SIG-M5 treated with dmso at 0.1 percent for 504 hours (cell line): ENCODE measurements at regions not wholly inside any gene's neighbourhood (a gene's known extent, or its start where the extent isn't known, plus 50 kb on each side); places are given as distances from the start of the nearest gene placed in this dataset.
A peak's percentile ranks its signal among the peaks of the same experiment; 100 is the strongest.

Experiments
- DNase-seq: peaks from one replicate; lab custom pipeline; 2025; ENCODE audit not compliant: unreplicated experiment; lab: John Stamatoyannopoulos, UW

GRCh38 chr16:9185381-9185780 lies 93.9 kb downstream of the HAPSTR1 start:
- no peak for DNase-seq

- no peak for DNase-seq
Measured at GRCh38 chr16:9186061-9186460, 94.6 kb downstream of the HAPSTR1 start.

- DNase-seq: no peak
Measured at GRCh38 chr16:9188721-9189120, 97.3 kb downstream of the HAPSTR1 start.

- no peak for DNase-seq
Measured at GRCh38 chr16:9191274-9191850, 99.9 kb downstream of the HAPSTR1 start.

- no peak for DNase-seq
Measured at GRCh38 chr16:9192746-9193145, 101.3 kb downstream of the HAPSTR1 start.

GRCh38 chr16:9195287-9195686 lies 103.8 kb downstream of the HAPSTR1 start:
- no peak for DNase-seq

- DNase-seq: no peak
Measured at GRCh38 chr16:9197957-9198661, 106.7 kb downstream of the HAPSTR1 start.

DNA sequence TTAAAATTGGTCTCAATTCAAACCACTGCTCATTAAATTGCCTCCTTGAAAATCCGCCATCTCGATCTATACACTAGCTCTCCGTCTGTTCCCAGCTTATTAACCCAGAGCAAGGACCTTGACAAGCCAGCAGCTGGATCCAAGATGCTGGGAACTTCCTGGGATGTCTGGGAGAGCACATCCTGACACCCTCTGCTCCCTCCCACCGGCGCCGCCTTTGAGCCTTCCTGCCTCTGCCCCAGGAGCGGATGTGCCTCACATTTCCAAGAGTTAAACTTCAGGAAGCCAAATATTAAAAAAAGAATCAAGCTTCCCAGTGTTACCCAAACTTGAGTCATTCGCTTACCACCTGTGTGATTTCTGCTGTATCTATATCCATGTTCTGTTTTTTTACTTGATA lies 107.9 kb downstream of the HAPSTR1 start:
- DNase-seq: no peak

DNA sequence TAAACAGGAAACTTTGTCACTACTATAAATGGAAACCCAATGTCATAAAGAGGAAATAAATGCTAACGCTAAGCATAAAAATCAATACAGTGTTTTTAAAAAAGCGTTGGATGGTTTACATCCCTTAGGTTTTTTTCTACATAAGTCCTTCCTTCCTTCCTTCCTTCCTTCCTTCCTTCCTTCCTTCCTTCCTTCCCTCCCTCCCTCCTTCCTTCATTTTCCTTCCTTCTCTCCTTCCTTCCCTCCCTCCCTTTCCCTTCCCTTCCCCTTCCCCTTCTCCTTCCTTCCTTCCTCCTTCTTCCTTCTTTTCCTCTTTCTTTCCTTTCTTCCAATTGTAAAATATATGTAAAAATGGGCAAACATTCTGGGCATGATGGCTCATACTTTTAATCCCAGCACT lies 108.3 kb downstream of the HAPSTR1 start:
- no peak for DNase-seq

DNA sequence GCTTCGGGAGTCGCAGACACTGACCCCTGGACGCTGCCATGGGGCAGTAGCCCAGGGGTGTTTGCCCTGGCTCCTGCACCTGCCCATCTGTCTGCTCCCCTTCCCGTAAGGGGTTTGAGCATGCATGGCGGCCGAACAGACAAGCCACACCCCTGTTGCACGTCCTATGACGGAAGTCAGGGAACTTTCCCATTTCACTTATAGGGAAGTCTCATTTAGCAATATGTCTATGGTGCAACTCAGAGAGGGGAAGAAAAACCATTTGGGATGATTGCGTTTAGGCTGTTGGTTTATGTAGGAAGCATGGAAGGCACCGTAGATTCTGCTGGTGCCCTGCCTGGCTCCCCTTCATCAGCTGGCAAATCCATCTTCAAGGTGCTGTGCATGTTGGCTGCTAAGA lies 112.5 kb downstream of the HAPSTR1 start:
- peak; percentile 5 for DNase-seq

- no peak for DNase-seq
Measured at GRCh38 chr16:9205661-9206060, 114.2 kb downstream of the HAPSTR1 start.

GRCh38 chr16:9206156-9206555 lies 114.7 kb downstream of the HAPSTR1 start:
- DNase-seq: no peak

DNA sequence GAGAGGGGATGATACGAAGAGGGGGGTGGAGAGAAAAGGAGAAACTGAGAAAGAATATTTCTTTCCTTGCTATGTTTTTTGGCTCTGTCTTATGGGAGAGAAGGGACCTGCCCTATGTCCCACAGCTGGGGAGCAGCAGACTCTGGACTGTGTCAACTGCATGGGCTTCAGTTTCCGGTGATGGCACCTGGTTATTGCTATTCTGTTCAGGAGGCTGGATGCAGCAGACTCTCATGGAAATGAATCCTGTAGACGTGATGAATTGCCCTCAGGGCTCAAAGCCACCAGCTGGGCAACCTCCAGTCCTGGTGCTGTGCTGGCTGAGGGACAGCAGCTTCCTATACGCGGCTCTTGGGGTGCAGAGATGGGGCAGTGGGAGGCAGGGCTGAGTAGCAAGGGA lies 121.2 kb downstream of the HAPSTR1 start:
- DNase-seq: no peak

GRCh38 chr16:9219813-9220212 lies 128.4 kb downstream of the HAPSTR1 start:
- DNase-seq: no peak

DNA sequence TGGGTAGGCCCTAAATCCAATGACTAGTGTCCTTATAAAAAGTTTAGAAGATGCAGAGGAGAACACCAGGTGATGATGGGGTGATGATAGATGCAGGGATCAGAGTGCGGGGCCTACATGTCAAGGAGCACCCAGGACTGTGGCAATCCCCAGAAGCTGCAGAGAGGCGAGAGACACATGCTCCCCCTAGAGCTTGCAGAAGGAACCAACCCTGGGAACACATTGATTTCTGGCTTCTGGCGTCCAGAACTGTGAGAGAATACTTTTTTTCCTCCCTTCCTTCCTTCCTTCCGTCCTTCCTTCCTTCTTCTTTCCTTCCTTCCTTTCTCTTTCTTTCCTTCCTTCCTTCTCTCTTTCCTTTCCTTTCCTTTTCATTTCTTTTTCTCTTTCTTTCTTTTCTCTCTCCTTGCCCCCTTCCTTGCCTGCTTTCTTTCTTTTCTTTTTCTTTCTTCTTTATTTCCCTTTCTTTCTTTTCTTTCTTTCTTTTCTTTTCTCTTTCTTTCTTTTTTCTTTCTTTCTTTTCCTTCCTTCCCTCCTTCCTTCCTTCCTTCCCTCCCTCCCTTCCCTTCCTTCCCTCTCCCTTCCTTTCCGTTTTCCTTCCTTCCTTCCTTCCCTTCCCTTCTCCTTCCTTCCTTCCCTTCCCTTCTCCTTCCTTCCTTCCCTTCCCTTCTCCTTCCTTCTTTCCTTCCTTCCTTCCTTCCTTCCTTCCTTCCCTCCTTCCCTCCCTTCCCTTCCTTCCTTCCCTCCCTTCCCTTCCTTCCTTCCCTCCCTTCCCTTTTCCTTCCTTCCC lies 134.3 kb downstream of the HAPSTR1 start:
- peak; percentile 8 for DNase-seq

DNA sequence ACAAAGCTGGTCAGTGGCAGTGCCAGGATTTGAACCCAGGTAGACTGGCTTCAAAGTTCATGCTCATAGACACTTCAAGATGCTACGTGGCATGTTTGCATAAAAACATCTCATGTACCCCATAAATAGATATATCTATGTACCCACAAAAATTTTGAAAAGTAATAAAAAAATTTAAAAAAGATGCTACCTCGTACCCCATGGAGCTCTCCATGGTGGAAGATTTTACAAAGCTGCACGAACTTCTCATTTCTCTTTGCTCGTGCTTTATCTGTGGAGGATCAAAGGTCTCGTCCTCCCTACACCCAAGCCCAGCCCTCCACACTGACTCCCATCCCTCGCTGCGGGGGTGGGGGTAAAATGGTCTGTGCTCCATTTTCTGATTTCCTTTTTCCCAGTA lies 135.5 kb downstream of the HAPSTR1 start:
- no peak for DNase-seq

DNA sequence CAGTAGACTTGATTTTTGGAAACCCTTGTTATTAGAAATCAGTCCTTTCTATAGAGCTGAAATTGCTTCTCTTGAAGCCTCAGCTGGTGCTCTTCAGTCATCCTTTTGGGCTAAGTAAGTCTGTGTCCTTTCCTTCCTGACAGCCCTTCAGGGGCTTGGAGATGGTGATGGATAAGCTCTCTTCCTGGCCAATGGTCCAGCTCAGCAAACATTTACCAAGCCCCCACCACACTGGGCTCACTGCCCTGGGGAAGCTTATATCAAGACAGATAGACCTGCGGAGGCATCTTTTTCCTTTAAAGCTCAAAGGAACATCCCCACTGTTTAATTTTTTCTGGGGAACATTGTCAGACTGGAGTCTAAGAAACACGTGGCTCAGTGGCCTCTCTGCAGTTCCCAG lies 139.6 kb downstream of the HAPSTR1 start:
- no peak for DNase-seq

DNA sequence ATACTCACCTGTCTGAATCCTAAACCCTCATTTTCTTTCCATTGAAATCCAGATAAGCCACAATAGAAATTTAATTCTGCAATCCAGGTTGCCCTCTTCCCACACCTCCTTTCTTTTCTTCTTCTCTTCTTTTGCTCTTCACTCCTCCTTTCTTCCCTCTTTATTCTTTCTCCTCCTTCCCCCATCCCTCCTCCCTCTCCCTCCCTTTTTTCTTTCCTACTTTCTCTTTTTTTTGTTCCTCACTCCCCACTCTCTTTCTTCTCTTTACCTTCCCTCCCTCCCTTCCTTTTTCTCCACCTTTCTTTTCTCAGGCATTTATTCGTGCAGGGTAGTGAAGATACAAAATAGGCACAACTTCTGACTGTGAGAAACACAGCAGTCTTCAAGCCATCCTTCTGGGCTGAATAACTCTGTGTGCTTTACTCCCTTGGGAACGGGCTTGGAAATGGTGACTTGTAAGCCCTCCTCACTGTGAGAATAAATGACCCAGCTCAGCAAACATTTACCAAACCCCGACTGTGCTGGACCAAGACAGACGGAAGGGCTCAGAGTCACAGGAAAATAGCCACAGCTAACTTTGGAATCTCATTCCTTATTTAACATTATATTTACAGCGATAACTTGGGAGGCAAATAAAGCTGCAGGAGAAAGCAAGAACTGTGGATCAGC lies 140.8 kb downstream of the HAPSTR1 start:
- DNase-seq: no peak

DNA sequence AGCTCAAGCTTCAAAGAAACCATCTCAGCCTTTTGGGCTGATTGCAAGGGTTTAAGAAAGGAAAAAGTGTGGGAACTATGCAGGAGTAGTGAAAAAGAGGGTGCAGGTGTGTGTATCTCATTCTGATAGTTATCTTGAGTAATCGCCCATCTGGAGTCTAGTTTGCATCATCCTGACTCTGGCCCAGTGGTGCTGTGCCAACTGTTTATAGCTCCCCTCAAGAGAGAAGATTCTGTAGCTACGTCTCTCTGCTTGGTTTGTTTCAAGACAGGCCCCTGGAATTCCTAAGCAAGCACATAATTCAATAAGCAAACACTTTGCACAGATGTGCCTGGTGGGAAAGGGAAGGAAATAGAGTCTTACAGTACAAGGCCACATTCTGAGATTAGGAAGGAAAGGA lies 144.4 kb downstream of the HAPSTR1 start:
- no peak for DNase-seq

GRCh38 chr16:9236319-9236718 lies 144.9 kb downstream of the HAPSTR1 start:
- DNase-seq: no peak

DNA sequence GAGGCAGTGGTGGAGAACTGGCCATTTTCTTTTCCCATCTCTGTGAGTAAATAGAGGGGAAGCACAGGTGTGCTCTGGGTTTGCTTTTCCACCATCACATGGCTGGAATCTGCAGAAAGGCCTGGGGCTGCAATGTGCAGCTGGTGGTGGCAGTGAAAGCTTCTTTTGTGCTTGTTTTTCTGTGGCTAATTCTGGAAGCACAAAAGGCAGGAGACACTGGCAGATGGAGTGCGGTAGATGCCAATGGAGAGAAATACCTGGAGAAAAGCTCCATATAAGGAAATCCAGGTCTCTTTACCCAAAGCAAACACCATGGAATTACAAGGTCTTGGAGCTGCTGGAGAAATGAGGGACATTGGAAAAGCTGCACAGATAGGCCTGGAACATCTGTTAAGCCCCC lies 146.9 kb downstream of the HAPSTR1 start:
- no peak for DNase-seq

GRCh38 chr16:9241177-9241576 lies 149.7 kb downstream of the HAPSTR1 start:
- DNase-seq: no peak
